RPMI7951 (cell line): ENCODE measurements at regions not wholly inside any gene's neighbourhood (a gene's known extent, or its start where the extent isn't known, plus 50 kb on each side); places are given as distances from the start of the nearest gene placed in this dataset.

ENCODE experiments used
- DNase-seq: peaks from one replicate; pipeline ENCODE4 v3.0.0-alpha.2; 2012; ENCODE audit warnings: low read depth

- no peak for DNase-seq
Measured at GRCh38 chr13:76750126-76750525, 136.1 kb downstream of the KCTD12 start.

GRCh38 chr13:76745261-76746200 is 140.7 kb downstream of the KCTD12 start:
- no peak for DNase-seq

- DNase-seq = no peak
Measured at GRCh38 chr13:76741624-76742023, 144.6 kb downstream of the KCTD12 start.

- DNase-seq = no peak
Measured at GRCh38 chr13:76741046-76741445, 145.2 kb downstream of the KCTD12 start.

GRCh38 chr13:76738616-76739015 is 147.6 kb downstream of the KCTD12 start:
- no peak for DNase-seq

- no peak for DNase-seq
Measured at GRCh38 chr13:76737526-76737925, 148.7 kb downstream of the KCTD12 start.

- no peak for DNase-seq
Measured at GRCh38 chr13:76735641-76736040, 150.6 kb downstream of the KCTD12 start.

- DNase-seq = no peak
Measured at GRCh38 chr13:76733671-76734070, 152.5 kb downstream of the KCTD12 start.

- DNase-seq = no peak
Measured at GRCh38 chr13:76732367-76732766, 153.8 kb downstream of the KCTD12 start.

GRCh38 chr13:76730220-76730619 is 156.0 kb downstream of the KCTD12 start:
- DNase-seq = no peak

GRCh38 chr13:76729691-76730090 is 156.5 kb downstream of the KCTD12 start:
- no peak for DNase-seq

- no peak for DNase-seq
Measured at GRCh38 chr13:76725896-76726295, 160.3 kb downstream of the KCTD12 start.

GRCh38 chr13:76725211-76725610 is 161.0 kb downstream of the KCTD12 start:
- DNase-seq = peak; percentile 2

GRCh38 chr13:76724421-76724820 is 161.8 kb downstream of the KCTD12 start:
- DNase-seq = no peak

- peak; percentile 78 for DNase-seq
Measured at GRCh38 chr13:76723551-76724232, 162.5 kb downstream of the KCTD12 start.

- no peak for DNase-seq
Measured at GRCh38 chr13:76722782-76723181, 163.4 kb downstream of the KCTD12 start.

- DNase-seq = no peak
Measured at GRCh38 chr13:76720821-76721220, 165.4 kb downstream of the KCTD12 start.

- DNase-seq = no peak
Measured at GRCh38 chr13:76720416-76720815, 165.8 kb downstream of the KCTD12 start.

- DNase-seq = no peak
Measured at GRCh38 chr13:76719955-76720354, 166.2 kb downstream of the KCTD12 start.

- DNase-seq = peak; percentile 29
Measured at GRCh38 chr13:76717092-76717491, 169.1 kb downstream of the KCTD12 start.

GRCh38 chr13:76715621-76716020 is 170.6 kb downstream of the KCTD12 start:
- no peak for DNase-seq

GRCh38 chr13:76715075-76715474 is 171.1 kb downstream of the KCTD12 start:
- DNase-seq = no peak

- DNase-seq = no peak
Measured at GRCh38 chr13:76713280-76713679, 172.9 kb downstream of the KCTD12 start.
